ENCODE measurements at regions not wholly inside any gene's neighbourhood (a gene's known extent, or its start where the extent isn't known, plus 50 kb on each side); places are given as distances from the start of the nearest gene placed in this dataset.
A peak's percentile ranks its signal among the peaks of the same experiment; 100 is the strongest.

DNA sequence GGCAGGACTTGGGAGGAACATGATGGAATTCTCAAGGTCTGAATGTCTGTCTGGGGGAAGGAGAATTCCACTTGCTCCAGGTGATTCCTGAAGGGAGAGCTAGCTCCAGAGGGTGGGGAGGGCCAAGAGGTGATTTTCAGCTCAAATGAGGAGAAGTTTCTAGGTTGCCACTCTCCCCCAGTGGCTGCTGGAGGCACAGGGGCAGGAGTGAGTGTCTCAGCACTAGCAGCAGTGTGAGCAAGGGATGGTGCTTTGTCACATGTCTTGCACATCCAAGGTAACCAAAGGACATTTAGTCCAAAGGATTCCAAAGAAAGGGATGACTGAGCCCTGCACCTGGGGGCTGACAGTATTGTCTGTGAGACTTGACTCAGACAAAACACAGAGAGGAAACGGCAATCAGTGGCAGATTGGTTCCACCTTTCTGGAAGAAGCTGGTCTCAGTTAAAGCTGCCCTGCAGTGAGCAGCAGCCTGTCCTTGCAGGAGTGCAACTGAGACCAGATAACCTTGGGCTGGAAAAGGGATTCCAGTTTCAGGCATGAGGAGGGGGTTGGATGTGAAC, 51.2 kb upstream of the PCBD1 start:
- DNase-seq (ENCODE audit: low spot score), result no peak

DNA sequence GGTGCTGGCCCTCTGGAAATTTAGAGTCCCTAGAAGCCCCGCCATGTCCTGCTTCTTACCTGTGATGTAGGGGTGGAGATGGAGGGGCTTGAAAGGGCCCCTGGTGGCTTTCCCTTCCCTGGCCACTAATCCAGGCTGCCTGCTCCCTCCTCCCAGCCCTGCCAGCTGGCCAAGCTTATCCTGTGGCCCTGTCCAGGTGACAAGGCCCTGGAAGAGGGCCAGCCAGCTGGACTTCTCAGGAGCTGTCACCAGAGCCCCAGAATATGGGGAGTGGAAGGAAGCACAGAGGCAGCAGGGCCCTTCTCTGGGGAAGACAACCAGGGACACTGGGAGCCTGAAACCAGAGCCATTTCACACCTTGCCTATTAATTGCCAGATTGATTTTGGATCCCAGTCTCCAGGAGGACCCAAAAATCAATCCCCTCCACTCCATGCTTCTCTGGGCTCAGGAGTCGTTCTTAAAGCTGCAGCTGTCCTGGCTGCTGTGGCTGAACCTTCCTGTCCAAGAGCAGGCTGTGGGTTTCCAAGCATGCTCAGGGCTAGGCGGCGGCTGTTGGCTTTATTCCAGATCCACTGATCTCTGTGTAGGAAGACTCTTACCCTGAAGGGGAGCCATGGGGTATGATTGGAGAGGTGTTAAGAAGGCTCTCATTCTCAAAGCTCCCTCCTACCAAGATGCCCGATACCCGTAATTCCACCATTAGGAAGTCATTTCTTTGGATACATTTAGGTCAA, 52.6 kb upstream of the PCBD1 start:
- peak; percentile 21 for DNase-seq (ENCODE audit: low spot score)

- no peak for DNase-seq (ENCODE audit: low spot score)
Observed at GRCh38 chr10:70942125-70942524, 53.8 kb upstream of the PCBD1 start.

GRCh38 chr10:70942725-70943124, 54.4 kb upstream of the PCBD1 start:
- DNase-seq (ENCODE audit: low spot score), result no peak

- no peak for DNase-seq (ENCODE audit: low spot score)
Observed at GRCh38 chr10:70943249-70943648, 54.9 kb upstream of the PCBD1 start.

GRCh38 chr10:70943841-70944466, 55.6 kb upstream of the PCBD1 start:
- no peak for DNase-seq (ENCODE audit: low spot score)

- DNase-seq (ENCODE audit: low spot score), result no peak
Observed at GRCh38 chr10:70950037-70950436, 61.7 kb upstream of the PCBD1 start.

DNA sequence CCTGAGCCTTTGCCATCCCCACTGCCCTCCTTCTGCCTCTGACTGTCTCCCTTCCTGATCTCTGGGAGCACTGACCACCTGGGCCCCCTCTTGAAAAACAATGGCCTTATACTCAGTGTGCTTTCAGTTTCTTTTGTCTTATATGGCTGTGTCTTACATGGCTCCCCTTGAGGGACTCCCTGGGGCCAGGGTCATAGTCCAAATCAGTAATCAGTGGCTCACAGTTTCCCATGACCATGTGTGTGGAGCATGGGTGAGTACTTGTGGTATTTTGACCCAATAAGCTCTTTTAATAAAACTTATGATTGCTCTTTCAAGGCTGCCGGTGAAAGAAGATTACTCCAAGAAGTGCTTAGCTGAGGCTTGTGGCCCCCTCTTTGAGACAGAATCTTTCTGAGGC, 62.4 kb upstream of the PCBD1 start:
- no peak for DNase-seq (ENCODE audit: low spot score)

DNA sequence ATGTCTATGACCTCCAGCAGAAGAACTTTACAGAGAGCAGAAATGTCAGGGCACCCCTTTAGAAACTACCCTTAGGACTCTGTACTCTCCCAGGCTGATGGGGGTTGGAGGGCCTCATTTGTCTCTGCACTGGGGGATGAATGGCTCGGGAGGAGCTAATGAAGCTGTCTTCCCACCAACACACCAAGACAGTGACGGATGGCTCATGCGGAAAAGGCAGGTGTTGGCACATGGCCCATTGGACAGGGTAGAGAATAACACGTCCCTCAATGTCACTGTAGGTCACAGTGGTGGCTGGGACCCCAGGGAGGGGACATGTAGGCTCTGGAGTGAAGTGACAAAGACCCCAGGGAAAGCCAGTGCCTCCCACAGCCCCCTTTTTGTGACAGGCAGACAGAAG, 64.0 kb upstream of the PCBD1 start:
- no peak for DNase-seq (ENCODE audit: low spot score)

DNA sequence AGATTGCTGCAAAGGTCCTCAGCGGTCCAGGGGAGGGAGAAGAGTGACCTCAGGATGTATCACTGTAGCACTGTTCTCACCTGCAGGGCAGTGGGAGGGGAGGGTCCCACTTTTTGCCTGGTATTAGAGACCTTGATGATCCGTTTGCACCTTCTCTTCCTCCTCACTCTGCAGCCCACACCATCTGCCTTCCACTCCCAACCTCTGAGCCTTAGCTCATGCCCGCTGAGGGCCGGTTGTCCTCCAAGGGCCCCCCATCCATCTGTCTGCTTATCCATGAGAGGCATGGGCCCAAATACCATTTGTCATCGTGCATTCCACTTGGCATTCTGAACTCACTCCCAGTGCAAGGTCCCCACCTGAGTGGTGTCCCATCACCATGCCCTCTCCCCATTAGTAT, 64.6 kb upstream of the PCBD1 start:
- DNase-seq (ENCODE audit: low spot score), result no peak

- no peak for DNase-seq (ENCODE audit: low spot score)
Observed at GRCh38 chr10:70954381-70955176, 66.2 kb upstream of the PCBD1 start.

GRCh38 chr10:70956029-70956759, 67.8 kb upstream of the PCBD1 start:
- no peak for DNase-seq (ENCODE audit: low spot score)

GRCh38 chr10:70958396-70958795, 70.0 kb upstream of the PCBD1 start:
- no peak for DNase-seq (ENCODE audit: low spot score)

- DNase-seq (ENCODE audit: low spot score), result no peak
Observed at GRCh38 chr10:70960316-70960715, 72.0 kb upstream of the PCBD1 start.

GRCh38 chr10:70960783-70961570, 72.6 kb upstream of the PCBD1 start:
- DNase-seq (ENCODE audit: low spot score), result no peak

DNA sequence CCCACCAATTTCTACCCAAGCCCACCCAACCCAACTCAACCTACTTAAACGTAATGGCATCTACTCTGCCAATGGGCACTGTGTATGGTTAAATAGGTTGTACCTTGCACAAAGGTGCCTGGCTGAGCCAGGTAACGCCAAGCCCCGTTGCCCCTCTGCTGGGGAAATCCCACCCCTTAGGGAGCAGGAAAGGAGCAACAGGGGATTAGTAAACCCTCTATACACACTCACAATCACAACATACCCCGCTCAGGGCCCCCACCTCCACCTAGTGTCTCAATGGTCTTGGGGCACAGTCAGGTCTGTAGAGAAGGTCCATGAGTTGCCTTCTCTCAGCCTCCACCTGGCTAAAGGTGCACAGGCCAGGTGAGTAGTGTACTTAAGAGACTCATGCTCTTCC, 74.3 kb upstream of the PCBD1 start:
- DNase-seq (ENCODE audit: low spot score), result no peak

DNA sequence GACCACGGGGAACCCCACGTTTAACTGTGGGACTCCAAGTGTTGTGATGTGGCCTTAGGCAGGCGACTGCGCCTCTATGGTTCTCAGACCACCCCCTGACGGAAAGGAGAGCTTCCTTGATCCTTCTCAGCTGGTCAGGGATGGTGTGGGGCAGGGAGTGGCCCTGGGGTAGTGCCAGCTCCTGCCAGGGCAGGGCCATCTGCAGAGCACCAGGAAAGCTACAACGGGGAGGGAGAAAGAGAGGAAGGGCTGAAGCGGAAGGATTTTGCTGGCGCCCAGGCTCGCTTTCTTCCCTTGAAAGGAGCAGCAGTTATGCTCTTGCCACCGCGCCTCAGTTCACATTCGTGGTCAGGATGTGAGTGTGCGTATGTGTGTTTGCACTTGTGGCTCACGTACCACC, 74.9 kb upstream of the PCBD1 start:
- no peak for DNase-seq (ENCODE audit: low spot score)

- no peak for DNase-seq (ENCODE audit: low spot score)
Observed at GRCh38 chr10:70964245-70964644, 75.9 kb upstream of the PCBD1 start.

- DNase-seq (ENCODE audit: low spot score), result no peak
Observed at GRCh38 chr10:70964881-70965280, 76.5 kb upstream of the PCBD1 start.

DNA sequence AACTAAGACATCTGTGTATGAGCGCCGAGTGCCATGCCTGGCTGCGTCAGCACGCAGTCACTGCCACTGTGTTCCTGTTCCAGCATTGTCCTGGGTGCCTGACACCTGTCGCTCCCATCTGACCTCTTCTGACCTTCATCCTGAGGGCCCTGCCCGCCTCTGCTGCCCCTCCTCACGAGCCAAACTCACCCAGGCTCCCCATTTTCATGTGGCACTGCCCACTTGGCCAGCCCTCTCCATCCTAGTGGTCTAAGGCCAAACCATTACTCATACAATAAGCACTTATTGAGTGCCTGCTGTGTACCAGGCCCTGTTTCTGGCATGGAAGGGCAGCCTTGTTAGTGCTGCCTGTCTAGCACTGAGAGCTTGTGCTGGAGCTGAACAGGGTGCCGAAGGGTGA, 77.2 kb upstream of the PCBD1 start:
- DNase-seq (ENCODE audit: low spot score), result no peak
